Hematopoietic multipotent progenitor cell treated with erythropoietin and hydrocortisone succinate and interleukin-3 and kit ligand, for 17 days (in vitro differentiated cells): ENCODE measurements at regions not wholly inside any gene's neighbourhood (a gene's known extent, or its start where the extent isn't known, plus 50 kb on each side); places are given as distances from the start of the nearest gene placed in this dataset.
"Not testable (repeated sequence)": the region's sequence is repeated elsewhere in the genome, so short reads cannot be mapped to it uniquely, and the experiment has no call there.

ENCODE experiments used
- DNase-seq: peaks from one replicate; pipeline ENCODE4 v3.0.0-alpha.2; 2015; ENCODE audit warnings: low spot score

DNA sequence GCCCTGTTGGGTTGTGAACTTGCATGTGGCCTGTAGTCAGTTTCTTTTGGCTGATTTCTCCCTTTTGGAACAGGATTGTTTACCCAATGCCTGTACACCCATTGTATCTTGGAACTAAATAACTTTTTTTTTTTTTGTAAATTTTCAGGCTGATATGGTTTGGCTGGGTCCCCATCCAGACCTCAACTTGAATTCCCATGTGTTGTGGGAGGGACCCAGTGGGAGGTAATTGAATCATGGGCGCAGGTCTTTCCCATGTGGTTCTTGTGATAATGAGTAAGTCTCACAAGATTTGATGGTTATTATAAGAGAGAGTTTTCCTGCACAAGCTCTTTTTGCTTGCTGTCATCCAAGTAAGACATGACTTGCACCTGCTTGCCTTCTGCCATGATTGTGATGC, 253.8 kb upstream of the GBE1 start:
- DNase-seq: no peak

DNA sequence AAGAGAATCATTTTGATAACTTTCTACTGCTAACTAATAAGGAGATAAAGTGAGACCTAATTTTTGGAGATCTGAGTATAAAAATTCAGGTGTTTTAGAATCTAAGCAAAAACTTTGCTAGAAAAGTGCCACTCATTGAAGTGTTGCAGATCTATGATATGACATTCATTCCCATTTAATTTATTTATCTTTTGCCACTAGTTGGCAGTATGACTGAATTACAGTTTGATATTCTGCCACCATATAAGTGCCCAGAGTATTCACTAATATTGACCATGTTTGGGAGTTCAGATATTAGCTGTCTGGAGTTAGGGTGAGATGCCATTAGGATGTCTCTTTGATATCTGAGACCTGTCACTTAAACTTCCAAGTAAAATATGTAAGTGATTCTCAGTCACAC, 251.3 kb upstream of the GBE1 start:
- DNase-seq: no peak

DNA sequence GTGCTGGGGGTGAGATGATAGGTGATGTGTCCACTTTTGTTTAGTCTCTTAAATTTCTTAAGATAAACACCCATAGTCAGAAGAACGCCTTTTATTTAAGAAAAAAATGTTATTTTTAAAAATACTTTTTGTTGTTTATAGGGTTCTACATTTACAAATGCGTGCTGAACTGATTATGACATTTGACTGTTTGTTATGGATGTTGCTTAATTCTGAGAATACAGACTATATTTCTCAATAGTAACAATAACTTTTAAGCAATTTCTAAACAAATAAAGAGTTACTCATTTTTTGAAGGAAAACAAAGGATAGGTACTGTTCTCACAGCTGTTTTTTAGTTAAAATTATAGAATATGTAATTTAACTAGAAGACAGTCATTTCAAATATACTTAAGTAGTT, 249.9 kb upstream of the GBE1 start:
- no peak for DNase-seq

DNA sequence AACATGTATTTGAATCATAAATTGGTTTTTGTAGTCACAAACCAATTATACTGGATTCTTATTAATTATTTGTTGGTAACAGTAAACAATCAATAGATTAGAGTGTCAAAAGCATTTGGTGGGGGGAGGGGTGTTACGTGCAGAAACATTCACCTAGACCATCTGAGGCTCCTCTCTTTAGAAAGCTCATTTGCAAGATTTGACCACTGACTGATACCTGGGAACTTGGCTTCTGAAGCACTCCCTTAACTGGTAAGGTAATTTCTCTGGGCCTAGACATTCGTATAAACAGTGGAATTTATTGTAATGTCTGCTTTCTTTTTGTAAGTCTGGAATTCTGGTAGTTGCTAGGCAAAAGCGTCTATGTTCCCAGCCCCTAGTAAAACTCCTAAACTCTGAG, 243.8 kb upstream of the GBE1 start:
- DNase-seq: no peak

DNA sequence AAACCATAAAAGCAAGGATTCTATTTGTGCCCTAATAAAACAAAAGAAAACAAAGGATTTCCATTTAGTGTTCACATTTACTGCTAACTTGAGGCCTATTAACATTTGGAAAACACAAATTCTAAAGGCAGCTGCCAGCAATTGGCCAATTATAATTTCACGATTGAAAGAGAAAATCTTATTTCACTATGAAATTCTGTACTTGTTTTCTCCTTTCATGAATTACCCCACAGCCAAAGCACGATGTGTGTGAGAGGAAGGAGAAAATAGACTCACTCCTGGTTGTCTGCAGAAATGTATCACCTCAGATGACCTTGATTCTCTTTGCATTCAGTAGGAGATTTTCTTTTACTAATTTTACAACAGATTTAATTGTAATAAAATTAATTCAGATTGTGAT, 242.8 kb upstream of the GBE1 start:
- DNase-seq: no peak

DNA sequence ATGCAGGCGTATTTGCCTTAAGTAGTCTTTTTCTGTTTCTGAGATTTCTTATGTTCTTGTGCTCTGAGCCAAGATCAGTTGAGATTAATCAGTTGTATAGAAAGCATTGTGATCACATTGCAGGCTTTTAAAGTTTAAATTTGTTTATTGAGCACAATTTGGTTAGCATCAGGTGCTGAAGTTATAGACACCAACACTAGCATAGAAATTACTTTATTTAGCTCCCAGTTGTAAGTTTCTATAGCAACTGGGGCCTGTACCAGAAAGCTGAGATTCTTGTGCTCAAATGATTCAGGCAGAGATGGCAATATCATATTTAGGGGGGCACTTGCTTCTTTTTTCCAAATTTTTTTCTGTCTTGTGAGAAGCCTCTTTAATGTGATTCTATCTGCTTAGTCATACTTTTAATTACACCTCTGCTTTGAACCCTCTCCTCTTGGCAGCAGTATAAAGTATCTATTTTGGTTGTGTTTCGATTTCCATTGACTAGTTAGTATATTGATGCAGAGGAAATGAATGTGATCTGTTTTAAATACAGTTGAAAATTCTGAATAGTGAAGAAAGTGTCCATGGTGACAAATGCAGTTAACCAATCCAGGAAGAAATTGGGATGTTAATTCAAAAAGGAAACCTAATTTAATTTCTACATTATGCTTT, 241.7 kb upstream of the GBE1 start:
- no peak for DNase-seq

DNA sequence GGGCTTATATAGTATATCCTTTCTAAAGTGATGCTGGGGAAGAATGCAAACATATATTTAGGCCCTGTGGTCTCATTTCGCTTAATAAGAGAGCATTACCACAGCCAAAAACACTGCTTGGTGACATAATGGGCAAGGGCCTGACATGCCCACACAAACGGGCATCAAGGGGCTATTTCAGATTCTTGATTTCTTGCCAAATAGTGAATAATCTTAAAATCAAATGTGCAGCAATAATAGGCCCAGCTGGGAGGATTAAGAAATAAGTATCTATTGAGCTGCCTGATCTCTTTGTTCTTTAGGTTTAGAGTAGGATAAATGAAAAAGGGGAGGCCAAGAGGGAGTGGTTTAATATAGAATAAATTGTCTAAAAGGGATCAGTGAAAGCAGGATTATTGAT, 241.0 kb upstream of the GBE1 start:
- DNase-seq: no peak

DNA sequence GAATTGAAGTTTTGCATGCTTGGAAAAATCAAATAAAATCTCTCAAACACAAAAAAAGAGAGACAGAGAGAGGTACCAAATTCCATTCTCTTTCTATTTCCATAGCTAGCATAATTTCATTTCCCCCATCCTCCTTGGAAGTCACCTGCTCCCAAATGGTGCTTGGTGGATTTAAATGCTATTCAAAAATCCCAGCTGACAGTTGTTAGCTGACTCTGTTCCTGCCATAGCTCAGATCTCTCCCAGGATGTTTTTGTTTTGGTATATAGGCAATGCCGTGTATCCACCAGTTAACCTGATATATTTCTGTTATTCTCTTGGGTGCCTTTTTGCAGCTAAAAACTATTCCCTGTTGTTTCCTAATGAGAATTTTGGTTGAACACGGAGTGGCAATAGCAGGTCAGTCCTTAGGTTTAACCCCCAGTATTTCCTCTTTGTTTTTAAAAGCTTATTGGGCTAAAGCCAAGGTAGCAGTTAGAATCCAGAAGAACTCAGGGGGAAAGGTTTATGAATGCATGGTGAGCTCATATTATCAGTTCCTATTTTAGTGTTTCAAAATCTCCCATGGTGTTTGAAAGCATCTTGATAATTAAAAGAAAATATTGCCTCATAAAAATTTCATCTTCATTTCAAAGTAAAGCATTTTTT, 240.0 kb upstream of the GBE1 start:
- DNase-seq: no peak

DNA sequence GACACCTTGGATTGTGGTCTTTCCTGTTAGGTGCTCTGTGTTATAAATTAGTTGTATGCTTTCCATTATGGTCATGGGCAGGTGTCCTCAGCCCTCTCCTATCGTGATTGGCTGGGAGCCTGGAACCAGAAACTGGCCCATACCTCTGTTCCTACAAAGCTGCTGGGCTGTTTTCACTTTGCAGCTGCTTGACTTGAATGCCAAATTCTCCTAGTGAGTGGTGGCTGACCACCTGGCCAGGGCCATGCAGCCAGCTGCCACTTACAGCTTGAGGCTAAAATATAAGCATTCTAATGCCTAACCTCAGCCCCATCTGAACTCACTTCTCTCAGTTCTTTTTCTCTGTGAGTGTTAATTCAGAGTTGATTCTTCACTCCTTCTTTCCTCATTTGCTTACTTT, 239.3 kb upstream of the GBE1 start:
- DNase-seq: no peak

DNA sequence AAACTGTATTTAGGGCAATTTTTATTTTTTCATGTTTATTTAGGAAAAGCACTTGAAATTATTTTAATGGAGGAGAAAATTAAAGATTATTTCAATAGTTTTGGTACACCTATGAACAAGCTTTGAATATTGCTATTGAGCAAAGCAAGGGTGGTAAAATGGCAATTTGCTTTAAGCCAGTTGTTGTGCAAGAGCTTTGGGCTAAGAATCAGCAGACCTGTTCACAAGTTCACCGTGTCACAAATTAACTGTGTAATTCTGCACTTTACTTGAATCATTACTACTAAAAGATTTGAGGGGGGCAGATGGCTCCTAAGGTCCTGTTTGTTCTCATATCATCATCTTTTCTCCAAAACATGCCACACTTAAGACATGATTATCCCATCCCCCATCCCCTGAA, 238.9 kb upstream of the GBE1 start:
- DNase-seq: no peak

DNA sequence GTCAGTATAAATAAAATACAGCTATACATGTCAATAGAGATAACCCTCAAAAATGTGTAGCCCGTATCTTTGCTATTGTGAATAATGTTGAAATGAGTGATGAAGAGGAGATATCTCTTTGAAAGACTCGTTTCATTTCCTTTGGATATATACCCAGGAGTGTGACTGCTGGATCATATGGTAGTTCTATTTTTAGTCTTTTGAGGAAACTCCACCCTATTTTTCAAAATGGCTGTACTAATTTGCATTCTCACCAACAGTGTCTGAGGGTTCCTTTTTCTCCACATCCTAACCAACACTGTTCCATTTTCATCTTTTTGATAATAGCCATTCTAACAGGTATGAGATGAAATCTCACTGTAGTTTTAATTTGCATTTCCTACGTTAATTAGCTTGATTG, 237.5 kb upstream of the GBE1 start:
- no peak for DNase-seq

DNA sequence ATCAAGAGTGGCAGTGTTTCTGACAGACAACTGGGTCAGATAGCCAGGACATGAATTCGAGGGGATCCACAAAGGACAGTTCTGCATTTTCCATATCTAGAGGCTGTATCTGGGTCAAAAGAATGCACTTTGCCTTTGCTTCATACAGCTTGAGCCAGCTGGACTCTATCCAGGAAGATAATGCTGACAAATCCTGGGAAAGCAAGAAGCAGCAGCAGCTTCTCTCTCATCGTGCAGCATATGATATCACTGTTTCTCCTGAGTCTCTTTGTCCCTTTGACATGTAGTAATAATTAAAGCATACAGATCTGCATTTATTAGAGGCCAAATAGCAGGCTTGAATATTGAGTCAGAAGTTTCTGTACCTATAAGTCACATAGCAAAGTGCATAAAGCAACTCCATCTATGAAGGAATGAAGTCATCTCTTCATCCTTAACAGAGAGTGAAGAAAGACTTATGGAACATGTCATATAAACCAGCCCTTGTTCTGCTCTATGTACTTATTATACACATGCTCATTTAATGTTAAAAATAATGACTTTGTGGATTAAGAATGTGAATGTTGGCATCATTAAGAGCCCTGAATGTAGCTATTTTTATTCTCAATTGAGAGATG, 236.8 kb upstream of the GBE1 start:
- DNase-seq: no peak

DNA sequence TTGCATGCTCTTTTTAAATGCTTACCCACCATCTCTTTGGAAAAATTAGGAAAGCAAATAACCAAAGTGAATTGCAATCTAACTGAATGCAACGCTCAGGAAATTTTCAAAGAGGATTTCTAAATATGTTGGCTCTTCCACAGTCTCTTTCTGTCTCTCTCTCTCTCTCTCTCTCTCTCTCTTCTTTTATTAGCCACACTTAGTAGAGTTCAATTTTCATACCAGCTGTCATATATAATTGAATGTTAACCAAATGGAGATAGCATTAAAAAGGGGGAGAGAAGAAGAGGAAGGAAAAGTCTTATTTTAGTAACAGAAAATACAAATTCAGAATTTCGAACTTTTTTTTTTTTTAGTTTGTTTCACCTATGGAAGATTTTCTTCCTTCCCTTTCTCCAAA, 235.9 kb upstream of the GBE1 start:
- DNase-seq: no peak

DNA sequence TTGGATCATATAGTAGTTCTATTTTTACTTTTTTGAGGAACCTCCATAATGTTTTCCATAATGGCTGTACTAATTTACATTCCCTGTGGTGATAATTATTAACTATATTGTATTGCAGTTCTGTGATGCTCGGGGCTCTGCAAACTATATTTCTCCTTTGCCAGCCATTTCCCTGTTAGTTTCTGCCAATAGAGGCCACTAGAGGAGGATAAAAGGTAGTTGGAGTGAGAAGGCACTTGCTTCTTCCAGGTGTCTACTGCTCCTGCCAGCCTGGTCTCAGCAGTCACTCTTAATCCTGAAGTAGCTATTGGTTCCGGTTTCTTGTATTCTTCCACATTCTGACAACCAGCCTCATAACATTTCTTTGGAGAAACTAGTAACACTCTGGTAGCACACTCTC, 233.9 kb upstream of the GBE1 start:
- DNase-seq: no peak

DNA sequence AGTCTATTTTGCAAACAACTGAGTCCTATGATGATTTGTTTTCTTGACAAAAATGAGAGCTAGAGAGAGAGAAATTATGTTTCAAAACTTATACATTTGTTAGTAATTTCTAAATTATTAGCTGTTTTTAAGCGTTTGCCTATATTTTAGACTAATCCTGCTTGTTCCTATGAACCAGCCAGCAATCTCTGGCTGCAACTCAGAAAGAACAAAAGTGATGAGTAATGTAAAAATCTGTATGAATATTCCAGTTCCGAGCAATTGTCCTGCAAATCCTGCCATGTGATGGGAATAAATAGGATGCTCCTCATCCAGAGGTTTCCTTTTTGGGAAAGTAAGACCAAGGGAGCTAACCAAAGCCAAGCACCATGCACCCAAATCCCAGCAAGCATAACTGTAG, 228.3 kb upstream of the GBE1 start:
- DNase-seq: no peak

DNA sequence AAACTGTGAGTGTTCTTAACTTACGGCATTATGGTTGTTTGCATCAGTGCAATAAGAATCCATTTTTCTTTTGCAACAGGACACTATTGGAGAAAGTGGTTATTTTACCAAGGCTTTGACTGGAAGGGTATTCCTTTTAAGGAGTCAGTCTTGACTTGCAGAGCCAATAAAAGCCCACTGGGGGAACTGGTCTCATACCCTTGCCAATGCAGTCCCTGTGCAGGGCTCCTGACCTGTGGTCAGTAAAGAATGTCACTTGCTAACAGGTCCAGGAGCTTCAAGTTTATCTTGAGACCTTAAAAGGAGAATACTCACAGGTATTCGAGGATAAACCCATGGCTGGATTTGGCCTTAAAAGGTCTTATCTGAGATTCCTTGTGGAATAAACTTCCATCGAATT, 227.8 kb upstream of the GBE1 start:
- DNase-seq: no peak

DNA sequence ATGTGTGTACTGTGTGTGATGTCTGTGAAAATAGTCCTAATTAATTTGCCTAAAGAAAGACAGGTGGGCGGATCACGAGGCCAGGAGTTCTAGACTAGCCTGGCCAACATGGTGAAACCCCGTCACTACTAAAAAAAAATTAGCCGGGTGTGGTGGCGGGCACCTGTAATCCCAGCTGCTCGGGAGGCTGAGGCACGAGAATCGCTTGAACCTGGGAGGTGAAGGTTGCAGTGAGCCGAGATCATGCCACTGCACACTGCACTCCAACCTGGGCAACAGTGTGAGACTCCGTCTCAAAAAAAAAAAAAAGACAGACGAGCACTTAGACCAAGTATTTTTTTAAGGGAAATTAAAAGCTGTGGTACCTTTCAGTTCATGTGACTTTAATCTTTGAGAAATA, 226.0 kb upstream of the GBE1 start:
- not testable (repeated sequence) for DNase-seq

DNA sequence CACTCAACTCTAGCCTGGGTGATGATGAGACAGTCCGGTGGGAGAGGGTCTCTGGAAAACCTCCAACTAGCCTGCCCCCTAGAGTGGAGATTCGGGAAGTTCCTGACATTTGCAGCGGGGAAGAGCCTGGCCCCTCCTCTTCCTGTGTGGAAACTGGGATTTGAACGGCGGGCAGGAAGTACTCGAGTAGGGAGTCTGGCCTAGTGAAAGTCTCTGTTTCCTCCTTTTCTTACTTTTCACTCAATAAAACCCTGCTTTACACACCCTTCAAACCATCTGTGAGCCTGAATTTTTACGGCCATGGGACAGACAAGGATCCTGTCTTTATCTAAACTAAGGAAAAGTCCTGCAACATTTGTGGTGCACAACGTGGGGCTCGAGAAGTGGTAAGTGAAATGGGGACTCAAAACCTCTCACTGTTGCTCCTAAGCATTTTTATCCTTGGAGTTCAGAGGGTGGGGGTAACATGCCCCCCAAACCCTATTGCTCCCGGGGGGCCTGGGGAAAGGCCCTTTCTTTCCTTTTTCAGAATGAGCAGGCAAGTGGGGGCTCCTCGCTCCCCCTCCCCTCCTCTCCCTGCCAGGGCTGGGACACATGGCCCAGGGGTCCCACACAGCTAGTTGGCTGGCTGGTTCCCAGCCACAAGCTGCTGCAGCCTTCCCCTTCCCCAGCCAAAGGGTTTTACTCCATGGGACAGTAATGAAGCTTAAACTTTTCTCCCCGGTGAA, 224.7 kb upstream of the GBE1 start:
- DNase-seq: no peak

DNA sequence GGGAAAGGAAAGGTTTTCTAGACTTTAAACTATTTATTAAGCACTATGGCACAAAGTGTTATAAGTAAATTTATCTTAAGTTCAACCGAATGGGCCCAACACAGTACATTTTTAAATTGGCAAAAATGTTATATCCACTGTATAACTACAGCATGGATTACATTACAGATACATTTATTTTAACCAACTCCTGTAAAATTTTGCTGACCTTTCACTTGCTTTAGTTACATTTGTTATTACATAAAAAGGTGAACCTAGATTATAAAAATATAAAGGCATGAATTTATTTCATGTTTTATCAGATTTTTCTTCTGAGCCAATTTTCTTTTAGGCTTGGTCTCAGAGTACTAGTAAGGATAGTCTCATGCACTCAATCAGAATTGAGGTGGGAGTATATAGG, 221.9 kb upstream of the GBE1 start:
- no peak for DNase-seq

DNA sequence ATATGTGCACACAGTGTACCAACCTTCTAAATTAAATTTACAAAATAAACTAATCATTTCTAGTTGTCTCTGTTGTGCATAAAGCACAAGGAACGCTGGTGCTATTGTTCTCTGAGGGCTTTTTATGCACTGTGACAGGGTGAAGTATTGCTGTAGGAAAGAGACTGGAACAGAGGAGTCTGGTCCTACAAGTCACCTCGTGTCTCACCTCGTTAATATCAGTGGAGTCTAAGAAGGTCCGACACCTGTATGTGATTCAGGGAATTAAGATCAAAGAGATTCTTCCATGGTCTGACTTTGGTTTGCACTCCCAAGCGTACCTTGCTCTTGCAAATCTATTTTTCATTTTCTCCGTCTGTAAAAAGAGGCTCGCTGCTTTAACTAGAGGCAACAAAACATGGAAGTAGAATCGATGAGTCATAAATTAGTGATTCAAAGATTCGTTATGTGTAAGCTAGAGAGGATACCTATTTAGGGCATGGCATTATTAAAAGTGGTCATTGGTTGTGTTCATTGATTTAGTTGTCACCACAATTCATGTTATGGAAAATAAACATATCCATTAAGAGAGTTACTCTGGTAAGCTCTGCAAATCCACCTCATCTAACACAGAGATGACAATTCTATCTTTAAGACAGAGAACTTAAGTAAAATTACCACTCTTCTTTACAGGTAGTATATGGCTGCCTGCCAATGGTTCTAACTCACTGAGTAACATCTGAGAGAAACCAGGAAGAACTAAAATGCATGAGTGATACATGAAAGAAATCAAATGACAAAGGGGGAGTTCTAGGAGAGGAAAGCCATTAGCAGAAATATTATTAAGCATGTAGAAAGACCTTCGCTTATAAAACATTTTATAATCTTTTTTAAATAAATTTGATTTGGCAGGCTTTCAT, 219.4 kb upstream of the GBE1 start:
- no peak for DNase-seq

DNA sequence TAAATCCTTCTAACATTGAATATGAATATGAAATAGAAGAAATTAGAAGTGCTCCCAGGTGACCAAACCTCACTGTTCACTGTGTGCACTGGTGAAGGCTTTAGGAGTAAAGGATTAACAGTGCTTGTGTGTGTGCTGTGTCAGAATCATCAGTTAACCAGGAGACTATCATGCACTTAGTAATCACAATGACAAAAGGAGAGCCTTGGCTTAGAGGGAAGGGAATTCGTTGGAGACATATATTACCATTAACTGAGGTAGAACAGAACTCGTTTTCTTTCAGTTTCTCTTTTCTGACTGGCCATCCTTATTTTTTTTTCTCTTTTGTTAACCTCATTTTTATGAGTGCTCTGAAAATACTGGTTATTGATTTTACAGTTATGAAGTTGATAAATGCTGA, 213.3 kb upstream of the GBE1 start:
- DNase-seq: no peak

DNA sequence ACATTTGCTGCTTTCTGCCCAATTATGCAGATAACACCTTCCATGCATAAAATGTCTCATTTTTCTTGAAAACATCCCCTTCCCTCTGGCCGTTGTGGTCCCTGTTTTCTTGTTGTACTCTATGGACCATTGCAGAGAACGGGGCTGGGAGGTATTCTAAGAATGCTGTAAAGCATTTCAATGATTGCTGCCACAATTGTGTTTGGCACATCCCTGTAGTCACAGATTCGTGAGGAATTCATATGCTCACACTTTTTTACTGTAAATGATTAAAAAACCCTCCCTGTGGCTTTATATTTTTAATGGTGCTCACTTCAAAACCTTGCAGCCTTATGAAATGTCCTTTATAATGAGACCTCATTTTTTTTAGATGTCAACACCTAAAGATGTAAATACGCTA, 207.2 kb upstream of the GBE1 start:
- no peak for DNase-seq
